ACC112 (cell line): ENCODE measurements at regions not wholly inside any gene's neighbourhood (a gene's known extent, or its start where the extent isn't known, plus 50 kb on each side); places are given as distances from the start of the nearest gene placed in this dataset.

Experiments
- H2AFZ ChIP-seq: fragments of 200-600 bp; sonication (generic); one replicate; pipeline ENCODE4 v1.6.0; 2017; ENCODE audit warnings: antibody characterized with exemption, low read length; ENCODE audit not compliant: unreplicated experiment
- H3K27ac ChIP-seq: fragments of 200-600 bp; sonication (generic); 2 replicates; pipeline ENCODE4 v1.5.1; 2014; ENCODE audit warnings: low read depth, mild to moderate bottlenecking, antibody characterized with exemption, low read length, moderate library complexity
- H3K27me3 ChIP-seq: fragments of 200-600 bp; sonication (generic); 2 replicates; pipeline ENCODE4 v1.6.1; 2014; ENCODE audit warnings: mild to moderate bottlenecking, antibody characterized with exemption, low read length, moderate library complexity, mixed read lengths; ENCODE audit not compliant: insufficient read depth
- H3K36me3 ChIP-seq: fragments of 200-600 bp; sonication (generic); 2 replicates; pipeline ENCODE4 v1.6.1; 2016; ENCODE audit warnings: mild to moderate bottlenecking, antibody characterized with exemption, low read length, moderate library complexity, mixed read lengths; ENCODE audit not compliant: insufficient read depth
- H3K4me1 ChIP-seq: fragments of 200-600 bp; sonication (generic); one replicate; pipeline ENCODE4 v1.6.1; 2016; ENCODE audit warnings: low read length, mixed read lengths; ENCODE audit not compliant: insufficient read depth, unreplicated experiment, control insufficient read depth
- H3K4me3 ChIP-seq: fragments of 200-600 bp; sonication (generic); 2 replicates; pipeline ENCODE4 v1.5.1; 2014; ENCODE audit warnings: mild to moderate bottlenecking, low read depth, low read length
- H3K79me2 ChIP-seq: fragments of 200-600 bp; sonication (generic); one replicate; pipeline ENCODE4 v1.6.0; 2016; ENCODE audit warnings: low read length; ENCODE audit not compliant: control insufficient read depth, unreplicated experiment, insufficient read depth

DNA sequence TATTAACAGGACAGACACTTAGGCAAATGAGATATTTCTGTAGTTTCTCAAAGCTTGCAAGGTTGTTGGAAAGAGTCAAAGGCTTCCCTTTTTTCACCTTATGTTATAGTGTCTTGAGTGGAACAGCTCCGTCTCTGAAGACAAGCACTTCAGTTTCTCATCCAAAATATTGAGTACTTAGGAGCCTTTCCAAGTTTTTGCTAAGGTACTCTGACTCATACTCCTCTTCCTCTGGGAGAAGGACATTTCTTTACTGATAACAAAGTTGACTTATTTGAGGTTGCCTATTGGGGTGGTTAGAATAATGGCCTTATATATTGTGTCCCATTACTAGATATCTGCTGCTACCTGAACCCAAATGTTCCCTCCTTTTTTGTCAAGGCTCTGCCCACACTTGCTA lies 869.6 kb downstream of the MAT2B start:
- no peaks in the 10 kb centered on the region for H3K36me3 ChIP-seq
- H3K4me1 ChIP-seq = peaks cover 15% of the 10 kb centered on the region
- H2AFZ ChIP-seq = no peak overlapping the region
- H3K79me2 ChIP-seq = no peaks in the 10 kb centered on the region
- H3K27me3 ChIP-seq = no peaks in the 10 kb centered on the region
- H3K4me3 ChIP-seq = no peak overlapping the region
- no peak overlapping the region for H3K27ac ChIP-seq

DNA sequence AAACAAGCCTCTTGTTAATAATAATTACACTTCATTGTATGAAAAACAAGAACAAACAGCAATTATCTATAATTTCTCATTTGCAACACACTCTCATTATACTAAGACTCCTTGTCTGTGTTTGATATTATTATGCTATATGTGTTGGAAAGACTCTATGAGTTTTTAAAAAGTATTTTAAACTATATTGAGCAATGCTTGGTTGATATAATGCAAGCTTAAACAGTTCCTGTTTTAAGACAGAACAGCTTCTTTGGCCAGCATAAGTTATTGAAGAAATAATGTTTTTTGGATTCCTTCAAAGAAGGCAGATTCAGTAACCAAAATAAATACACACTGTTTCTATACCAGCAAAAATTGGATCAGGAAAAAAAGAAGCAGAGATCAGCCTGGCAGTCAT lies 871.4 kb downstream of the MAT2B start:
- H3K4me1 ChIP-seq = peaks cover 15% of the 10 kb centered on the region
- no peak overlapping the region for H3K4me3 ChIP-seq
- no peaks in the 10 kb centered on the region for H3K36me3 ChIP-seq
- no peaks in the 10 kb centered on the region for H3K27me3 ChIP-seq
- no peaks in the 10 kb centered on the region for H3K79me2 ChIP-seq
- no peak overlapping the region for H2AFZ ChIP-seq
- no peak overlapping the region for H3K27ac ChIP-seq

- no peaks in the 10 kb centered on the region for H3K36me3 ChIP-seq
- peaks cover 15% of the 10 kb centered on the region for H3K4me1 ChIP-seq
- H3K27ac ChIP-seq = no peak overlapping the region
- H3K4me3 ChIP-seq = no peak overlapping the region
- H2AFZ ChIP-seq = no peak overlapping the region
- no peaks in the 10 kb centered on the region for H3K79me2 ChIP-seq
- H3K27me3 ChIP-seq = no peaks in the 10 kb centered on the region
Measured at GRCh38 chr5:164377746-164378145, 872.3 kb downstream of the MAT2B start.

DNA sequence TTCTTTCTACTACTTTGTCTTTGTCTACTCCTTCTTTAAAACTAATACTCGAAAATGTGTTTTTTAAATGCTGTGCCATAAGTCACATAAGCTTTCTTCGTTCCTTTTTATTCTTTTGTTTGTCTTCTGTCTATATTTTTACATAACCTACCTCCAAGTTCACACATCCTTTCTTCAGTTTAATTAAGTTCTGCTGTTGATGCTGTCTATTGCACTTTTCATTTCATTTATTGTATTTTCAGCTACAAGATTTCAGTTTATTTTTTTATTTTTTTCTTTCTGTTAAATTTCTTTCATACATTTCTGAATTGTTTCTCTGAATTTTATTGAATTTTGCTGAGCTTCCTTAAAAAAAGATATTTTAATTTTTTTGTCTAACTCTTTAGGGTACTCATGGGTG lies 878.2 kb downstream of the MAT2B start:
- Histone ChIP-seq H2AFZ (no peak overlapping the region), H3K36me3 (no peaks in the 10 kb centered on the region), H3K4me3 (no peak overlapping the region), H3K4me1 (no peaks in the 10 kb centered on the region), H3K27me3 (no peaks in the 10 kb centered on the region), H3K27ac (no peak overlapping the region), H3K79me2 (no peaks in the 10 kb centered on the region)

GRCh38 chr5:164392531-164392930 lies 887.1 kb downstream of the MAT2B start:
- no peaks in the 10 kb centered on the region for H3K27me3 ChIP-seq

DNA sequence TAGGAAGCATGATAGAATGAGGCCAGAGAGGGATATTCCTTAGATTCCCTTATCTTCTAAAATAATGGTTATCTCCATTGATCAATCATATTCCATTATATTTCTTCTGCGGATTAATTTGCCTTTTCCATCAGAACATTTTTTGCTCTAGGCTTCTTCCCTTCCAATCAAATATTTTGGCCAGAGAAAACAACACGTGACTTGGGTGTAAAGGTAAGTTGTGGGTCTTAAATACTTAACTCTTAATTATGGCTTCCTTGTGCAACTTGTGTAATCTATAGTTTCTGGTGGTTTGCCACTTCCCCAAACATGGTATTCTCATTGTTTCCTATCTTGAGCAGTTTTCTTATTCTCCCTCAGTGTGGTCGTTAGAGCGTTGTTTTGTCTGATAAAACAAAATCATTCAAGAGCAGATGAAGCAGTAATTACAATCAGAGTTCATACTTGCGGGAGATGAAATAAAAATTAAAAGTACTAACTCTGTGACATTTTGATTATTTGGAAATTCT lies 889.3 kb downstream of the MAT2B start:
- Histone ChIP-seq H3K4me3 (no peak overlapping the region), H3K36me3 (no peaks in the 10 kb centered on the region), H2AFZ (no peak overlapping the region), H3K79me2 (no peaks in the 10 kb centered on the region), H3K27ac (no peak overlapping the region), H3K27me3 (no peaks in the 10 kb centered on the region), H3K4me1 (no peaks in the 10 kb centered on the region)

More at GRCh38 chr5:164392531-164392930, 887.1 kb downstream of the MAT2B start:
- H2AFZ ChIP-seq = no peak overlapping the region
- no peak overlapping the region for H3K4me3 ChIP-seq
- no peaks in the 10 kb centered on the region for H3K4me1 ChIP-seq
- H3K36me3 ChIP-seq = no peaks in the 10 kb centered on the region
- no peaks in the 10 kb centered on the region for H3K79me2 ChIP-seq
- no peak overlapping the region for H3K27ac ChIP-seq

DNA sequence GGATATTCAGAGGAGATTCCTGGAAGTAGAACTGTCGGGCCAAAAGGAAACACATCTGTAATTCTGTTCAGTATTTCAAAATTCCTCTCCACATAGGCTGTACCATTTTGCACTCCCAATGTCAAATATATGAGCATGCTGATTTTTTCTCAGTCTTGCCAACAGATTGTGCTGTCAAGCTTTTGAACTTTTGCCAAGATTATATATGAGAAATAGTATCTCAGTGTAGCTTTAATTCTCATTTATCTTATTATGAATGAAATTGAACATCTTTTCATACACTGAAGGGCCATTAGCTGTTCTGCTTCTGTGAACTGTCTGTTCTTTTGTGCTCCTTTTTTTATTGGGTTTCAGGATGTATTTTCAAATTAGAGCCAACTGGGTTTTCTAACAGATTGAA lies 907.1 kb downstream of the MAT2B start:
- H2AFZ ChIP-seq = no peak overlapping the region
- H3K36me3 ChIP-seq = no peaks in the 10 kb centered on the region
- no peaks in the 10 kb centered on the region for H3K27me3 ChIP-seq
- no peaks in the 10 kb centered on the region for H3K79me2 ChIP-seq
- H3K4me3 ChIP-seq = no peak overlapping the region
- H3K4me1 ChIP-seq = no peaks in the 10 kb centered on the region
- no peak overlapping the region for H3K27ac ChIP-seq

GRCh38 chr5:164420161-164420560 lies 914.7 kb downstream of the MAT2B start:
- H3K4me1 ChIP-seq = no peaks in the 10 kb centered on the region
- H3K27ac ChIP-seq = no peak overlapping the region

GRCh38 chr5:164422400-164422799 lies 917.0 kb downstream of the MAT2B start:
- H2AFZ ChIP-seq = no peak overlapping the region
- no peaks in the 10 kb centered on the region for H3K79me2 ChIP-seq
- H3K4me1 ChIP-seq = no peaks in the 10 kb centered on the region
- no peaks in the 10 kb centered on the region for H3K27me3 ChIP-seq
- no peak overlapping the region for H3K4me3 ChIP-seq
- H3K27ac ChIP-seq = no peak overlapping the region
- H3K36me3 ChIP-seq = no peaks in the 10 kb centered on the region

More at GRCh38 chr5:164420161-164420560, 914.7 kb downstream of the MAT2B start:
- H3K4me3 ChIP-seq = no peak overlapping the region
- no peaks in the 10 kb centered on the region for H3K27me3 ChIP-seq
- H3K36me3 ChIP-seq = no peaks in the 10 kb centered on the region
- H2AFZ ChIP-seq = no peak overlapping the region
- H3K79me2 ChIP-seq = no peaks in the 10 kb centered on the region

DNA sequence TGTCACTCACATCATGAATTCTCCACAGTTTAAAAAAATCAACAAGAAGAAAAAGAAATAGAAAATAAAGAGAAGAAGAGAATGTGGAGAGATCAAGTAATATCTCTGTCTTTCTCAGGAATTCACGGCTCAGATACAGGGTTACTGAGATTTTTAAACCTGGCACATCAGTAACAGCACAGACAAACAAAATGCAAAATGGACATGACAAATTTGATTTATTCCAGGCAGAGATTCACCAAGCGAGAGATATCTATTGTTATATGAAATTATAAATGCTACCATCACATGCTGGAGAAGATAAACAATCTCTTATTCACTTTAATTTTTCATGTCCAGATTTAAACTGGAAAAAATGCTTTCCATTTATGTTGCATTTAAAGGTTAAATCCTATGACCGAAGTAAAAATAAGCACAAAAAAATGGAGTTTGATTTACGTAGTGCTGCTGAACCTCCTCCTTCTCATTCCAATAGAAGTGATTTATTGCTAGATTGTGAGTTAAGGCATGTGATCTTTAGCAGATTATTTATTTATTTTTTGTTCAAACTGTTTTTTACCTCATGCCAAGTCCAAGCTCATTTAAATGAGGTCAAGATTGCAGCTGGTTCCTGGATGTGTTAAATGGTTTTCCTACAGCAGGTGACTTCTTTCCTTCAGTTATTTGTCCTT lies 926.4 kb downstream of the MAT2B start:
- Histone ChIP-seq H3K4me1 (peaks cover 9% of the 10 kb centered on the region), H3K27me3 (no peaks in the 10 kb centered on the region), H3K27ac (no peak overlapping the region), H2AFZ (no peak overlapping the region), H3K36me3 (no peaks in the 10 kb centered on the region), H3K4me3 (no peak overlapping the region), H3K79me2 (no peaks in the 10 kb centered on the region)

GRCh38 chr5:164433106-164433870 lies 927.9 kb downstream of the MAT2B start:
- Histone ChIP-seq H3K79me2 (no peaks in the 10 kb centered on the region), H3K36me3 (no peaks in the 10 kb centered on the region), H3K27ac (no peak overlapping the region), H3K4me3 (no peak overlapping the region), H2AFZ (no peak overlapping the region), H3K27me3 (no peaks in the 10 kb centered on the region), H3K4me1 (peaks cover 9% of the 10 kb centered on the region)
